ENCODE measurements at regions not wholly inside any gene's neighbourhood (a gene's known extent, or its start where the extent isn't known, plus 50 kb on each side); places are given as distances from the start of the nearest gene placed in this dataset.

GRCh38 chr16:85258166-85258565 lies 145.9 kb upstream of the CIBAR2 start:
- peaks cover 13% of the 10 kb centered on the region for H3K27me3 Mint-ChIP-seq (ENCODE audit: low read depth, unreplicated experiment)
- H3K27ac ChIP-seq (ENCODE audit: low read depth, low read length) = no peak overlapping the region
- no peak for FAIRE-seq

GRCh38 chr16:85258629-85259028 lies 146.4 kb upstream of the CIBAR2 start:
- no peak overlapping the region for H2AFZ ChIP-seq (ENCODE audit: low read depth, low read length)
- no peaks in the 10 kb centered on the region for H3K9me3 Mint-ChIP-seq (ENCODE audit: unreplicated experiment)
- DNase-seq (ENCODE audit: low read depth) (no peak), FAIRE-seq (no peak)
- H3K27ac ChIP-seq (ENCODE audit: low read depth, low read length) = no peak overlapping the region
- peaks cover 91% of the 10 kb centered on the region for H4K20me1 ChIP-seq (ENCODE audit: insufficient read depth, low read length)
- H3K36me3 Mint-ChIP-seq (ENCODE audit: low read depth, unreplicated experiment) = peaks cover 6% of the 10 kb centered on the region
- no peaks in the 10 kb centered on the region for H3K9me3 ChIP-seq (ENCODE audit: insufficient read depth, low read depth, low read length)
- H3K27ac Mint-ChIP-seq (ENCODE audit: unreplicated experiment) = no peak overlapping the region
- H3K27me3 ChIP-seq (ENCODE audit: insufficient read depth, low read length) = peaks cover 2% of the 10 kb centered on the region
- H3K4me1 Mint-ChIP-seq (ENCODE audit: low read depth, unreplicated experiment) = no peaks in the 10 kb centered on the region
- H3K79me2 ChIP-seq (ENCODE audit: insufficient read depth, low read length) = peaks cover 5% of the 10 kb centered on the region
- no peaks in the 10 kb centered on the region for H3K4me1 ChIP-seq (ENCODE audit: insufficient read depth, low read length)
- H3K9ac ChIP-seq (ENCODE audit: low read length) = no peak overlapping the region
- TF ChIP-seq EZH2 (IDR thresholded peaks at IDR 0.05; ENCODE audit: insufficient read depth, low read length) = no peak
- no peak for TF ChIP-seq CTCF (IDR thresholded peaks at IDR 0.05; ENCODE audit: insufficient read depth, low read depth, low read length)
- H3K36me3 ChIP-seq (ENCODE audit: insufficient read depth, low read length) = no peaks in the 10 kb centered on the region
- H3K4me3 ChIP-seq (ENCODE audit: insufficient read depth, low read depth, low read length) = no peak overlapping the region
- H3K27me3 Mint-ChIP-seq (ENCODE audit: low read depth, unreplicated experiment) = peaks cover 15% of the 10 kb centered on the region
- H3K4me3 Mint-ChIP-seq (ENCODE audit: unreplicated experiment) = no peak overlapping the region
- H3K4me2 ChIP-seq (ENCODE audit: low read length) = no peak overlapping the region

More at GRCh38 chr16:85258166-85258565, 145.9 kb upstream of the CIBAR2 start:
- no peaks in the 10 kb centered on the region for H3K36me3 ChIP-seq (ENCODE audit: insufficient read depth, low read length)
- no peak for TF ChIP-seq EZH2 (IDR thresholded peaks at IDR 0.05; ENCODE audit: insufficient read depth, low read length)
- TF ChIP-seq CTCF (IDR thresholded peaks at IDR 0.05; ENCODE audit: insufficient read depth, low read depth, low read length) = no peak
- H3K9ac ChIP-seq (ENCODE audit: low read length) = no peak overlapping the region
- peaks cover 91% of the 10 kb centered on the region for H4K20me1 ChIP-seq (ENCODE audit: insufficient read depth, low read length)
- no peak overlapping the region for H2AFZ ChIP-seq (ENCODE audit: low read depth, low read length)
- no peaks in the 10 kb centered on the region for H3K9me3 ChIP-seq (ENCODE audit: insufficient read depth, low read depth, low read length)
- no peak overlapping the region for H3K4me2 ChIP-seq (ENCODE audit: low read length)
- H3K4me3 Mint-ChIP-seq (ENCODE audit: unreplicated experiment) = no peak overlapping the region
- peaks cover 6% of the 10 kb centered on the region for H3K36me3 Mint-ChIP-seq (ENCODE audit: low read depth, unreplicated experiment)
- no peaks in the 10 kb centered on the region for H3K4me1 ChIP-seq (ENCODE audit: insufficient read depth, low read length)
- no peak overlapping the region for H3K27ac Mint-ChIP-seq (ENCODE audit: unreplicated experiment)
- peaks cover 2% of the 10 kb centered on the region for H3K27me3 ChIP-seq (ENCODE audit: insufficient read depth, low read length)
- peaks cover 5% of the 10 kb centered on the region for H3K79me2 ChIP-seq (ENCODE audit: insufficient read depth, low read length)
- no peaks in the 10 kb centered on the region for H3K4me1 Mint-ChIP-seq (ENCODE audit: low read depth, unreplicated experiment)
- DNase-seq (ENCODE audit: low read depth) = no peak
- H3K4me3 ChIP-seq (ENCODE audit: insufficient read depth, low read depth, low read length) = no peak overlapping the region
- no peaks in the 10 kb centered on the region for H3K9me3 Mint-ChIP-seq (ENCODE audit: unreplicated experiment)

GRCh38 chr16:85259115-85259831 lies 147.0 kb upstream of the CIBAR2 start:
- H3K36me3 Mint-ChIP-seq (ENCODE audit: low read depth, unreplicated experiment) = peaks cover 6% of the 10 kb centered on the region
- no peaks in the 10 kb centered on the region for H3K9me3 Mint-ChIP-seq (ENCODE audit: unreplicated experiment)
- H3K27ac Mint-ChIP-seq (ENCODE audit: unreplicated experiment) = no peak overlapping the region
- Histone ChIP-seq H3K4me3 (ENCODE audit: insufficient read depth, low read depth, low read length) (no peak overlapping the region), H3K36me3 (ENCODE audit: insufficient read depth, low read length) (no peaks in the 10 kb centered on the region), H3K4me1 (ENCODE audit: insufficient read depth, low read length) (no peaks in the 10 kb centered on the region), H3K27ac (ENCODE audit: low read depth, low read length) (no peak overlapping the region), H3K9me3 (ENCODE audit: insufficient read depth, low read depth, low read length) (no peaks in the 10 kb centered on the region), H3K27me3 (ENCODE audit: insufficient read depth, low read length) (peaks cover 2% of the 10 kb centered on the region), H3K4me2 (ENCODE audit: low read length) (no peak overlapping the region), H3K79me2 (ENCODE audit: insufficient read depth, low read length) (peaks cover 5% of the 10 kb centered on the region), H4K20me1 (ENCODE audit: insufficient read depth, low read length) (peaks cover 91% of the 10 kb centered on the region), H3K9ac (ENCODE audit: low read length) (no peak overlapping the region), H2AFZ (ENCODE audit: low read depth, low read length) (no peak overlapping the region)
- no peak for TF ChIP-seq CTCF (IDR thresholded peaks at IDR 0.05; ENCODE audit: insufficient read depth, low read depth, low read length)
- no peak for TF ChIP-seq EZH2 (IDR thresholded peaks at IDR 0.05; ENCODE audit: insufficient read depth, low read length)
- FAIRE-seq (no peak), DNase-seq (ENCODE audit: low read depth) (no peak)
- H3K4me3 Mint-ChIP-seq (ENCODE audit: unreplicated experiment) = no peak overlapping the region
- H3K27me3 Mint-ChIP-seq (ENCODE audit: low read depth, unreplicated experiment) = peaks cover 15% of the 10 kb centered on the region
- no peaks in the 10 kb centered on the region for H3K4me1 Mint-ChIP-seq (ENCODE audit: low read depth, unreplicated experiment)
